ENCODE measurements at regions not wholly inside any gene's neighbourhood (a gene's known extent, or its start where the extent isn't known, plus 50 kb on each side); places are given as distances from the start of the nearest gene placed in this dataset.

- TF ChIP-seq, protein P1, sequence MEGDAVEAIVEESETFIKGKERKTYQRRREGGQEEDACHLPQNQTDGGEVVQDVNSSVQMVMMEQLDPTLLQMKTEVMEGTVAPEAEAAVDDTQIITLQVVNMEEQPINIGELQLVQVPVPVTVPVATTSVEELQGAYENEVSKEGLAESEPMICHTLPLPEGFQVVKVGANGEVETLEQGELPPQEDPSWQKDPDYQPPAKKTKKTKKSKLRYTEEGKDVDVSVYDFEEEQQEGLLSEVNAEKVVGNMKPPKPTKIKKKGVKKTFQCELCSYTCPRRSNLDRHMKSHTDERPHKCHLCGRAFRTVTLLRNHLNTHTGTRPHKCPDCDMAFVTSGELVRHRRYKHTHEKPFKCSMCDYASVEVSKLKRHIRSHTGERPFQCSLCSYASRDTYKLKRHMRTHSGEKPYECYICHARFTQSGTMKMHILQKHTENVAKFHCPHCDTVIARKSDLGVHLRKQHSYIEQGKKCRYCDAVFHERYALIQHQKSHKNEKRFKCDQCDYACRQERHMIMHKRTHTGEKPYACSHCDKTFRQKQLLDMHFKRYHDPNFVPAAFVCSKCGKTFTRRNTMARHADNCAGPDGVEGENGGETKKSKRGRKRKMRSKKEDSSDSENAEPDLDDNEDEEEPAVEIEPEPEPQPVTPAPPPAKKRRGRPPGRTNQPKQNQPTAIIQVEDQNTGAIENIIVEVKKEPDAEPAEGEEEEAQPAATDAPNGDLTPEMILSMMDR (IDR thresholded peaks at IDR 0.05; ENCODE audit: insufficient read depth, low read length, poor library complexity, severe bottlenecking), result peak; percentile 68
- Histone ChIP-seq H3K27me3 (replicated peaks; ENCODE audit: control insufficient read depth, insufficient read depth, low read length) (no peaks in the 10 kb centered on the region), H3K36me3 (ENCODE audit: control insufficient read depth, insufficient read depth, low read length) (no peaks in the 10 kb centered on the region), H3K4me3 (replicated peaks; ENCODE audit: low read depth, low read length) (no peak overlapping the region)
- peak; percentile 40 for DNase-seq (ENCODE audit: extremely low read depth, insufficient read length)
These were observed 986.3 kb upstream of the TMEM132C start for GRCh38 chr12:127280393-127281275.

DNA sequence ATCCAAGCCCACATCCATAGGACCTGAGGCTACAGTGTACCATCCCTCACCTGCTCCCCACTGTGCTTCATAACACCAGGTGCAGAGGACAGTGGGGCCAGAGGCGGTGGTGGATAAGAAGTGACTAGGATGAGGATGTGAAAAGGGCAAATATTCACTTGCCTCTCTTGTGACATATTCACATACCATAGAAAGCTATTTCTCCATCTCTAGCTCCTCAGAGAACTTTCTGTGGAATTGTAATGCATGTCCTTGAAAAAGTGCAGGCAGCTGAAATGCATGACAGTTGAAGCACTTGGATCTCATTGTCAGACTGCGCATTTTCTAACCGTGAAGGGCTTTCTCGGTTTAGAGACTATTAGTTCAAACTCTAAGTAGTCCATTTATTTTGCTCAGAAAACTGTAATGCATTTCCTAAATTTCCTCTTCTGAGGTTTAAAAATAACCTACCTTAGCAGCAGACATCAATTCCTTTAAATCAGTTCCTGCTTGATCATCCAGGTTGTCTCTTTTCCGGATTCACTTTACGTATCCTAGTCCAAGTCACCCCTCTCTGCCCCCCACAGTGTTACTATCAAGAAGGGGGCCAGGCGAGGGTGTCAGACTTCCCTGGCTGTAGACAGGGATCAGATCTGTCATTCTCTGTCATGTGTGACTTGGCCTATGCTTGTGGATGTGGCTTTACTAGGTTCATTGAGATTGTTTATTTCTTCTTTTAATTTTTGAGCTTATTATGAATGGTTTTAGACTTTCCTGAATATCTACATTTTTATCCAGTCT is 984.0 kb upstream of the TMEM132C start:
- TF ChIP-seq, protein P1 (IDR thresholded peaks at IDR 0.05; ENCODE audit: insufficient read depth, low read length, poor library complexity, severe bottlenecking), result no peak
- Histone ChIP-seq H3K27me3 (replicated peaks; ENCODE audit: control insufficient read depth, insufficient read depth, low read length) (no peaks in the 10 kb centered on the region), H3K36me3 (ENCODE audit: control insufficient read depth, insufficient read depth, low read length) (no peaks in the 10 kb centered on the region), H3K4me3 (replicated peaks; ENCODE audit: low read depth, low read length) (no peak overlapping the region)
- DNase-seq (ENCODE audit: extremely low read depth, insufficient read length), result no peak

DNA sequence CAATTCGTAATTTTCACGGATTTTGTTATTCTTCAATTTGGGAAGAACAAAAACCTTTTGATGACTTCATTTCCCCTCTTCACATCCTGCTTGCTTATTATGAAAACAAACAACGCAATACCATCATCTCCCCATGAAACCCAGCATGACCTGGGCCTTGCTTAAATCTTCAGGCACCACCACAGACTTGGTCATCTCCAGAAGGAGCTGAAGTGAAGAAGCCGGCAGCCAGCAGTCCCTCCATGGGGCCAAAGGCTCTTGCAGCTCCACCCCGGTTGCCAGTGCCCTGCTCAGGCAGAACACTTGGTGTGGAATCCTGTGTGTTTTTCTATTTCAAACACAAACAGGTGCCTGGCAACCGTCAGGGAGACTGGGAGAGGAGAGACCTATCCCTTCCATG is 982.9 kb upstream of the TMEM132C start:
- no peak for DNase-seq (ENCODE audit: extremely low read depth, insufficient read length)
- TF ChIP-seq, protein P1 (IDR thresholded peaks at IDR 0.05; ENCODE audit: insufficient read depth, low read length, poor library complexity, severe bottlenecking), result no peak
- H3K36me3 ChIP-seq (ENCODE audit: control insufficient read depth, insufficient read depth, low read length), result no peaks in the 10 kb centered on the region

DNA sequence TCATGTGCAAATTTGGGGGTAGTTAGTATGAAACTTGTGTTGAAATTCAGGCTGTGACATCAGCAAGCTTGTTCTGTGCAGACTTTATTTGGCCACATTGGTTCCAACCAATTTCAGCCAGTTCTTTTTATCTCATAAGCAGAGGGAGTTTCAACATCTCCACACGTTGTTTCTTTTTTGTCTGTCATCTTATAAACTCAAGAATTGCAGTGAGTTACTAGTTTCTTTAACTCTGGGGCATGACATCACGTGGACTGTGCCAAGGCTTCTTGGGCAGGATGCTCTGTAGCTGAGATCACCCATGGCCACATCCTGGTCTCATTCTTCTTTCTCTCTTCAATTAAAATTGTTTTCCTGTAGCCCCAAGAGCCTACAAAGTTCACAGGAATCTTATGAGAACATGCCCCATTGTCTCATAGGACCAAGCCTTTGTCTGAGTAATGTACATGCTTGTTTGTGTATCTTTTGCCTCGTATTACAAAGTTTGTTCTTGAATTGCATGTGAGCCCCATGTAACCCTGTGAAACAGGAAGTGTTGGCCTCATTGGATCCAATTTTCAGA is 982.0 kb upstream of the TMEM132C start:
- DNase-seq (ENCODE audit: extremely low read depth, insufficient read length), result no peak

More for the DNA sequence above, 982.9 kb upstream of the TMEM132C start:
- no peaks in the 10 kb centered on the region for H3K27me3 ChIP-seq (replicated peaks; ENCODE audit: control insufficient read depth, insufficient read depth, low read length)
- no peak overlapping the region for H3K4me3 ChIP-seq (replicated peaks; ENCODE audit: low read depth, low read length)

DNA sequence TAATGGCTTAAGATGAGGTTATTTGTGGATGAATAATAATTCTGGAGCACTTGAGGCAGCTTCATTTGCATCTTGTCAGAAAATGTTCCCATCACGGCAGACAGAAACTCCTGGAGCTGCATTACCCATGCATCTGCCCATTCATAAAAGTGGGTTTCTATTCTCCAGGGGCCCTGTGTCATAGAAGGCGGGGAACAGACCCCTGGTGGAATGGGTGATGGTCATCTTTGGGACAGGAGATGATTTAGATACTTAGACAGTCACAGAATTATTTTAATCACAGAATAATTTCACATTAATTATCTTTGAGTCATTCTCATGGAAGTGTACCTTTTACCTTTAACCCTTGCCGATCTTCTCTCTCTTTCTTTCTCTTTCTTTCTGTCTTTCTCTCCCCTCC is 980.7 kb upstream of the TMEM132C start:
- Histone ChIP-seq H3K36me3 (ENCODE audit: control insufficient read depth, insufficient read depth, low read length) (no peaks in the 10 kb centered on the region), H3K27me3 (replicated peaks; ENCODE audit: control insufficient read depth, insufficient read depth, low read length) (no peaks in the 10 kb centered on the region), H3K4me3 (replicated peaks; ENCODE audit: low read depth, low read length) (no peak overlapping the region)
- DNase-seq (ENCODE audit: extremely low read depth, insufficient read length), result no peak
- TF ChIP-seq, protein P1 (IDR thresholded peaks at IDR 0.05; ENCODE audit: insufficient read depth, low read length, poor library complexity, severe bottlenecking), result no peak

More for the DNA sequence above, 982.0 kb upstream of the TMEM132C start:
- TF ChIP-seq, protein P1 (IDR thresholded peaks at IDR 0.05; ENCODE audit: insufficient read depth, low read length, poor library complexity, severe bottlenecking), result no peak
- Histone ChIP-seq H3K4me3 (replicated peaks; ENCODE audit: low read depth, low read length) (no peak overlapping the region), H3K36me3 (ENCODE audit: control insufficient read depth, insufficient read depth, low read length) (no peaks in the 10 kb centered on the region), H3K27me3 (replicated peaks; ENCODE audit: control insufficient read depth, insufficient read depth, low read length) (no peaks in the 10 kb centered on the region)

Data from GM06990 (cell line).